ENCODE measurements at regions not wholly inside any gene's neighbourhood (a gene's known extent, or its start where the extent isn't known, plus 50 kb on each side); places are given as distances from the start of the nearest gene placed in this dataset.

DNA sequence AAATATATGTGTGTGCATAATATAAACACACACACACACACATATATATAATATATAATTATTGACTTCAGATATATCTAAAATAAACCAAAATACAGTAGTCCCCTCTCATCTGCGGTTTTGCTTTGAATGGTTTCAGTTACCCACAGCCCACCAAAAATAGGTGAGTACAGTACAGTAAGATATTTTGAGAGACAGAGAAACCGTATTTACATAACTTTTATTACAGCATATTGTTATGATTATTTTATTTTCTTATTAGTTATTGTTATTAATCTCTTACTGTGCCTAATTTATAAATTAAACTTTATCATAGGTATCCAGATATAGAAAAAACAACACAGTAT, 564.2 kb downstream of the ACTL7B start:
- Histone ChIP-seq H3K27me3 (ENCODE audit: control insufficient read depth in 3 of 3, insufficient read depth in 3 of 3, low read length in 2 of 3) (no peaks in the 10 kb centered on the region), H3K36me3 (ENCODE audit: control insufficient read depth in 4 of 4, insufficient read depth in 4 of 4, low read length in 4 of 4) (no peaks in the 10 kb centered on the region), H3K4me1 (ENCODE audit: control insufficient read depth in 5 of 5, insufficient read depth in 5 of 5, low read length in 5 of 5) (no peaks in the 10 kb centered on the region), H3K9me3 (ENCODE audit: control insufficient read depth in 4 of 4, insufficient read depth in 3 of 4, low read length in 3 of 4) (no peaks in the 10 kb centered on the region), H3K4me3 (no peak overlapping the region), H3K9ac (ENCODE audit: insufficient read depth in 1 of 2, low read length in 2 of 2) (no peak overlapping the region), H3K27ac (ENCODE audit: low read depth in 1 of 2, low read length in 1 of 2) (no peak overlapping the region)
- no peak for TF ChIP-seq CTCF (IDR thresholded peaks at IDR 0.05; ENCODE audit: control extremely low read depth, extremely low read depth)
- DNase-seq: no peak
- 94 to 96% methylated on average over 2 of the region's 2 CpGs for WGBS, 2 donors
- no peak for ATAC-seq (ENCODE audit: insufficient read depth, low FRiP score)

- Histone ChIP-seq H3K4me3 (no peak overlapping the region), H3K9ac (ENCODE audit: insufficient read depth in 1 of 2, low read length in 2 of 2) (no peak overlapping the region), H3K4me1 (ENCODE audit: control insufficient read depth in 5 of 5, insufficient read depth in 5 of 5, low read length in 5 of 5) (no peaks in the 10 kb centered on the region), H3K9me3 (ENCODE audit: control insufficient read depth in 4 of 4, insufficient read depth in 3 of 4, low read length in 3 of 4) (no peaks in the 10 kb centered on the region), H3K36me3 (ENCODE audit: control insufficient read depth in 4 of 4, insufficient read depth in 4 of 4, low read length in 4 of 4) (no peaks in the 10 kb centered on the region), H3K27ac (ENCODE audit: low read depth in 1 of 2, low read length in 1 of 2) (no peak overlapping the region), H3K27me3 (ENCODE audit: control insufficient read depth in 3 of 3, insufficient read depth in 3 of 3, low read length in 2 of 3) (no peaks in the 10 kb centered on the region)
- DNase-seq (peak in 1 of 3 donors; percentile 42), ATAC-seq (ENCODE audit: insufficient read depth, low FRiP score) (no peak)
- 69 to 82% methylated on average over 6 of the region's 6 CpGs for WGBS, 2 donors
- TF ChIP-seq CTCF (IDR thresholded peaks at IDR 0.05; ENCODE audit: control extremely low read depth, extremely low read depth): no peak
Observed at GRCh38 chr9:108290839-108291585, 564.8 kb downstream of the ACTL7B start.

DNA sequence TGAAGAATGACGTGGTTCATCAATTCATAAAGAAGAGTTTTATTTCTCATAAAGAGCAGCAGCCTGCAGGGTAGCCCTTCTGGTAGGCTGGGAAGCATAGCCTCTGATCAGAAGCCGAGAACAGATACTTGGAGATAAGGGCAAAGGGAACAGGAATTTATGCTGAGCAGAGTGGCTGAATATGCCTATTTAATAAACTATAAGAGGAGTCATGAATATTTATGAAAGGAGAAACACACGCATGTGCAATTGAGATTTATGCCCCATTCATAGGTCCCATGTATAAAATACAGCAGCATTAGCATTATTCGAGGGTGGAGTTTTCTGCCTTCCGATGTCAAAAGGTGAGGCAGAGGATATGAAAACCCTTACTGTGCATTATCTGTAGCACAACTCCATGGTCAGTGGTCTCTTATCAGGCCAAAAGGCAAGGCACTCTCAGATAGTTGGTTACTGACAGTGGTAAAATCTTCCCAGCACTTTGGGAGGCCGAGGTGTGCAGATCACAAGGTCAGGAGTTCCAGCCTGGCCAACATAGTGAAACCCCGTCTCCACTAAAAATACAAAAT, 569.1 kb downstream of the ACTL7B start:
- Histone ChIP-seq H3K27ac (ENCODE audit: low read depth in 1 of 2, low read length in 1 of 2) (no peak overlapping the region), H3K4me1 (ENCODE audit: control insufficient read depth in 5 of 5, insufficient read depth in 5 of 5, low read length in 5 of 5) (no peaks in the 10 kb centered on the region), H3K9me3 (ENCODE audit: control insufficient read depth in 4 of 4, insufficient read depth in 3 of 4, low read length in 3 of 4) (no peaks in the 10 kb centered on the region), H3K9ac (ENCODE audit: insufficient read depth in 1 of 2, low read length in 2 of 2) (no peak overlapping the region), H3K4me3 (no peak overlapping the region), H3K36me3 (ENCODE audit: control insufficient read depth in 4 of 4, insufficient read depth in 4 of 4, low read length in 4 of 4) (no peaks in the 10 kb centered on the region), H3K27me3 (ENCODE audit: control insufficient read depth in 3 of 3, insufficient read depth in 3 of 3, low read length in 2 of 3) (no peaks in the 10 kb centered on the region)
- ATAC-seq (ENCODE audit: insufficient read depth, low FRiP score) (no peak), DNase-seq (no peak)
- WGBS, 2 donors: 95% methylated on average over 7 of the region's 7 CpGs
- TF ChIP-seq CTCF (IDR thresholded peaks at IDR 0.05; ENCODE audit: control extremely low read depth, extremely low read depth): no peak
